Chondrocyte (in vitro differentiated cells): ENCODE measurements at regions not wholly inside any gene's neighbourhood (a gene's known extent, or its start where the extent isn't known, plus 50 kb on each side); places are given as distances from the start of the nearest gene placed in this dataset.

Source experiments
- DNase-seq: peaks from one replicate; pipeline ENCODE4 v3.0.0; 2021; ENCODE audit warnings: mixed read lengths, low spot score
- H3K27ac Mint-ChIP-seq: one replicate; pipeline ENCODE4 v1.8.0; 2021; ENCODE audit warnings: mild to moderate bottlenecking, moderate library complexity, mixed read lengths; ENCODE audit not compliant: unreplicated experiment
- H3K27me3 Mint-ChIP-seq: 2 replicates; pipeline ENCODE4 v1.8.0; 2021; ENCODE audit warnings: low read depth, mixed read lengths
- H3K36me3 Mint-ChIP-seq: 2 replicates; pipeline ENCODE4 v1.8.0; 2021; ENCODE audit warnings: low read depth, mixed read lengths
- H3K4me1 Mint-ChIP-seq: 2 replicates; pipeline ENCODE4 v1.8.0; 2021; ENCODE audit warnings: low read depth, mild to moderate bottlenecking, mixed read lengths
- H3K4me3 Mint-ChIP-seq: one replicate; pipeline ENCODE4 v1.8.0; 2021; ENCODE audit warnings: mild to moderate bottlenecking, moderate library complexity, mixed read lengths; ENCODE audit not compliant: unreplicated experiment
- H3K9me3 Mint-ChIP-seq: 2 replicates; pipeline ENCODE4 v1.8.0; 2021; ENCODE audit warnings: low read depth, mixed read lengths
- CTCF ChIP-seq: fragments of 200-600 bp; sonication (generic); IDR thresholded peaks from 2 replicates; pipeline ENCODE4 v1.5.0; 2021; ENCODE audit warnings: antibody characterized with exemption, mild to moderate bottlenecking, moderate library complexity

DNA sequence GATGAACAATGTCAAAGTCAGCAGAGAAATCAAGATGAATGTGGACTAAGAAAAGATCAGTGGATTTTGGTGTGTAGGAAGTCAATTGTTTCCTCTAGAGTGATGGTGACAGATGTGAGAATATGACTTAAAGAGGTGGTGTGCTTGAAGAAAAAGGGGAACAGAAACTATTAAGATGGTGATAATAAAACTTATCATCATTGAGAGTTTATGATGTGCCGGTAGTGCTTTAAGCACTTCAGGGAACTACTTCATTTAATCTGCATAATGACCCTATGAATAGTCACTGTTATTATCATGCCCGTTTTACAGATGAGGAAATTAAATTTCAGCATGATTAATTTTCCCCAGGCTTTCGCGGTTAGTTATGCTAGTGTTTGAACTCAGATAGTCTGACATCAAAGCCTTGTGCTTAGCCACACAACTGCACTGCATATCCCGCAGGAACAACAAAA is 246.9 kb upstream of the LRRC7 start:
- Mint-ChIP-seq H3K27me3 (peaks cover 17% of the 10 kb centered on the region), H3K27ac (no peak overlapping the region), H3K9me3 (no peaks in the 10 kb centered on the region), H3K4me3 (no peak overlapping the region), H3K4me1 (no peaks in the 10 kb centered on the region), H3K36me3 (no peaks in the 10 kb centered on the region)
- DNase-seq, result no peak
- no peak for TF ChIP-seq CTCF

DNA sequence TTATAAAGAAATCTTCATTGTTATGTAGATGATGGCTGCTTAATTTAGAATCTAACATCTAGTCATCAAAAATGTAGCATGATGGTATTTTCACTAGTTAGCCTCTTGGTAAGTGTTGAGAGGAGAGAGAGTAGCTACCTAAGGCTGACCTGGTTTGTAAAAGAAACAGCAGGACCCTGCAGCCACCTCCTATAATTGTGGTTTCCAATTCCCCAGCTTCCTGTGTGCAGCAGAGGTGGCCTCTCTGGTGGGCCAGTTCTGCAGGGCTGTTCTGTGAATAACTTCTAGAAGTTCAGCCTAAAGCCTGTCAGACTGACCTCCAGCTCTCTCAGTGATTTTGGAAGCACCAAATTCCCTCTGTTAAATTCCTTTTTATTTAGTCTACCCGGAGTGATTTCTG is 246.4 kb upstream of the LRRC7 start:
- Mint-ChIP-seq H3K36me3 (no peaks in the 10 kb centered on the region), H3K9me3 (no peaks in the 10 kb centered on the region), H3K4me1 (no peaks in the 10 kb centered on the region), H3K4me3 (no peak overlapping the region), H3K27ac (no peak overlapping the region), H3K27me3 (peaks cover 15% of the 10 kb centered on the region)
- TF ChIP-seq CTCF, result no peak
- DNase-seq, result no peak

DNA sequence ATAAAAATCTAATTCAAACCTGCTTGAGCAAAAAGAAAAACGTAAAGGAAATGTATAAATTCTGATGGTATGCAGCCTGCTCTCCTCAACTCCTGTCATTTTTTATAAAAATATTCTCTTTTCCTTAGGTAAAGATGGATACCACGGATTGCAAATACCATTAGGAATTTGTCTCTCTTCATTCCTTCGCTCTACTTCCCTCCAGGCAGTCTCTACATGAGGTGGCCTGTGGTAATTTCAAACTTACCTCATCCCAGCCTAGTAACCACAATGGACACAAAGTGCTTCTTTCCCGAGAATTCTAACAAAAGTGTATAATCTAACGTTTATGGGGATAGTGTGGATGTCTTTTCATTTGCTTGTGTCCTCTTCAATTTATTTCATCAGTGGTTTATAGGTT is 239.5 kb upstream of the LRRC7 start:
- TF ChIP-seq CTCF, result no peak
- H3K9me3 Mint-ChIP-seq, result peaks cover 12% of the 10 kb centered on the region
- H3K4me1 Mint-ChIP-seq, result no peaks in the 10 kb centered on the region
- peaks cover 2% of the 10 kb centered on the region for H3K36me3 Mint-ChIP-seq
- peaks cover 11% of the 10 kb centered on the region for H3K27me3 Mint-ChIP-seq
- DNase-seq, result no peak
- no peak overlapping the region for H3K27ac Mint-ChIP-seq
- no peak overlapping the region for H3K4me3 Mint-ChIP-seq

GRCh38 chr1:69363236-69363635 is 204.5 kb upstream of the LRRC7 start:
- no peak for TF ChIP-seq CTCF
- no peak overlapping the region for H3K27ac Mint-ChIP-seq
- peaks cover 5% of the 10 kb centered on the region for H3K9me3 Mint-ChIP-seq
- DNase-seq, result no peak
- no peaks in the 10 kb centered on the region for H3K4me1 Mint-ChIP-seq
- no peaks in the 10 kb centered on the region for H3K36me3 Mint-ChIP-seq
- H3K4me3 Mint-ChIP-seq, result no peak overlapping the region
- H3K27me3 Mint-ChIP-seq, result peaks cover 7% of the 10 kb centered on the region

DNA sequence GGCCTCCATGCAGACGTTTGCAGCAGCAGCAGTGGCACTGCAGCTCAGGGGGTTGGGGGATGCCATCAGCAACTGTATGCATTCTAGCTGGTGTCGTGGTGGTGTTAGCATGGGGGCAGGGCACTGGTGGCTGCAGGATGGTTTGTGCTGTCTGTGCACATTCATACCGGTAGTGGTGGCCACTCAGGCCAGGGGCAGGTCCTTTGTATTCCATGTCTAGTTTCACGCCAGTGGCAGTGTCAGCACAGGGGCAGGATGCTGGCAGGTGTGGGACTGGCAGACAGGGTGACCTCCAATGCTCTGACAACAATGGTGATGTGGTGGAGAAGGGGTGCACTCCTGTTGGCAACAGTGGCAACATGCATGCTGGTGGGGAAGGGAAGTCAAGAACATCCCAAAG is 194.2 kb upstream of the LRRC7 start:
- H3K36me3 Mint-ChIP-seq, result no peaks in the 10 kb centered on the region
- H3K4me1 Mint-ChIP-seq, result no peaks in the 10 kb centered on the region
- DNase-seq, result no peak
- peaks cover 3% of the 10 kb centered on the region for H3K9me3 Mint-ChIP-seq
- H3K27ac Mint-ChIP-seq, result no peak overlapping the region
- H3K27me3 Mint-ChIP-seq, result peaks cover 2% of the 10 kb centered on the region
- no peak for TF ChIP-seq CTCF
- no peak overlapping the region for H3K4me3 Mint-ChIP-seq
